T-cell (primary cell): ENCODE measurements at regions not wholly inside any gene's neighbourhood (a gene's known extent, or its start where the extent isn't known, plus 50 kb on each side); places are given as distances from the start of the nearest gene placed in this dataset.

Experiments
- ATAC-seq, 4 experiments: fragments of 200-7000 bp in 3 of 4; fragments of 150-1000 bp in 1 of 4; cut with Tn5 transposase; replicated peaks in 1 of 4; 1 replicate in 3 of 4; 2 replicates in 1 of 4; pipeline ENCODE4 v1.10.0; 2021; ENCODE audit warnings: moderate library complexity in 3 of 4, mild to moderate bottlenecking in 2 of 4, moderate number of reproducible peaks in 1 of 4
- CTCF ChIA-PET, 2 donors: fragments of 300-600 bp; sonication (Branson Sonifier 250); formaldehyde crosslinking; loops; one replicate each; lab custom pipeline; 2022; ENCODE audit warnings: antibody characterized with exemption in 2 of 2; lab: Charles Lee
- POLR2A ChIA-PET, 2 donors: fragments of 300-600 bp; sonication (Branson Sonifier 250); formaldehyde crosslinking; loops; one replicate each; lab custom pipeline; 2022; ENCODE audit warnings: antibody characterized with exemption in 2 of 2; lab: Charles Lee
- DNase-seq, 35 experiments: peaks; one replicate each; pipeline versions ENCODE4 v3.0.0 to v3.0.0-alpha.2; 2013 to 2023
- H3K27ac ChIP-seq: one replicate; pipeline ENCODE4 v1.5.1; 2013; ENCODE audit warnings: low read length
- H3K27me3 ChIP-seq, 2 experiments: replicated peaks in 1 of 2; 1 replicate in 1 of 2; 2 replicates in 1 of 2; pipeline versions ENCODE4 v1.6.1 to v1.7.0; 2013; ENCODE audit warnings: low read length in 1 of 2, mixed read lengths in 1 of 2; ENCODE audit not compliant: control insufficient read depth in 2 of 2, insufficient read depth in 2 of 2; ENCODE audit errors: extremely low read depth in 1 of 2
- H3K36me3 ChIP-seq, 2 donors: 1 replicate in 1 of 2; 2 replicates in 1 of 2; pipeline versions ENCODE4 v1.6.1 to v1.7.0; 2013; ENCODE audit warnings: low read length in 1 of 2; ENCODE audit not compliant: control insufficient read depth in 2 of 2, insufficient read depth in 1 of 2; ENCODE audit errors: extremely low read depth in 1 of 2
- H3K4me1 ChIP-seq, 2 experiments: 1 replicate in 1 of 2; 2 replicates in 1 of 2; pipeline versions ENCODE4 v1.6.1 to v1.7.0; 2013; ENCODE audit warnings: low read length in 2 of 2, mixed read lengths in 1 of 2; ENCODE audit not compliant: insufficient read depth in 2 of 2, control insufficient read depth in 1 of 2; ENCODE audit errors: extremely low read depth in 1 of 2
- H3K4me3 ChIP-seq, 2 donors: 1 replicate in 1 of 2; 2 replicates in 1 of 2; pipeline versions ENCODE4 v1.5.1 to v1.7.0; 2013; ENCODE audit warnings: mild to moderate bottlenecking in 2 of 2, low read length in 1 of 2, moderate library complexity in 1 of 2; ENCODE audit not compliant: control insufficient read depth in 1 of 2; ENCODE audit errors: extremely low read depth in 1 of 2
- H3K9me3 ChIP-seq: 2 replicates; pipeline ENCODE4 v1.7.0; 2013
- H3K27ac Mint-ChIP-seq, 2 donors: one replicate each; pipeline ENCODE4 v1.8.0; 2020 to 2021; ENCODE audit warnings: mild to moderate bottlenecking in 2 of 2, mixed read lengths in 2 of 2
- H3K27me3 Mint-ChIP-seq, 2 donors: one replicate each; pipeline ENCODE4 v1.8.0; 2021 to 2022; ENCODE audit warnings: mixed read lengths in 2 of 2
- H3K36me3 Mint-ChIP-seq: one replicate; pipeline ENCODE4 v1.8.0; 2021; ENCODE audit warnings: mixed read lengths
- H3K4me1 Mint-ChIP-seq, 3 donors: one replicate each; pipeline ENCODE4 v1.8.0; 2020 to 2022; ENCODE audit warnings: mixed read lengths in 3 of 3, mild to moderate bottlenecking in 1 of 3
- H3K4me3 Mint-ChIP-seq, 3 donors: one replicate each; pipeline ENCODE4 v1.8.0; 2020 to 2022; ENCODE audit warnings: mild to moderate bottlenecking in 3 of 3, mixed read lengths in 3 of 3, moderate library complexity in 3 of 3
- H3K9me3 Mint-ChIP-seq, 3 donors: one replicate each; pipeline ENCODE4 v1.8.0; 2020 to 2022; ENCODE audit warnings: mixed read lengths in 3 of 3
- WGBS: methylation state at CpG from one replicate; pipeline ENCODE4 v1.1.5; 2013; ENCODE audit warnings: missing lambda C conversion rate; ENCODE audit not compliant: insufficient coverage; 5-methylcytosine and 5-hydroxymethylcytosine counted together

DNA sequence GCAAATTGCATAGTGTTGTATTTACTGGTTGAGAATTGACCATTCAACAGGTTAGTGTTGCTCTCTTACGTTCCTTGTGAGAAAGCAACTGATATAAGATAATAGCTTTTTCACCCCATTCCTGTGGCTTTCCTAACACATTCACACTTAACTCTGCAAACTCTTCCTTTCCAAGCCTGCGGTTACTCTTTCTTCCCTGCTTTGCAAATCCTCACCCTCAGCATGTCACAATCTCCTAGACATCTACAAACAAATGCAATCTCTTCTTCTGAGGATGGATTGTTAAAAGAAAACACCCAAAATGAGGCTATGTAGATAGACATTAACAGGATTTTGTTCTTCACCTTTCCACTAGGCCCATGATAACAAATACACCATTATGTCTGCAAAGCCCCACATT lies 771.7 kb upstream of the PCDH7 start:
- peaks cover 13 to 21% (median 17%) of the 10 kb centered on the region in 3 donors for H3K9me3 Mint-ChIP-seq
- no CpG with 5 or more reads among the region's 2 CpGs for WGBS

GRCh38 chr4:29948858-29949257 lies 771.3 kb upstream of the PCDH7 start:
- ATAC-seq, result no peak
- POLR2A ChIA-PET, result no interaction called here
- CTCF ChIA-PET, result no interaction called here

More for the DNA sequence above, 771.7 kb upstream of the PCDH7 start:
- H3K27me3 Mint-ChIP-seq, result no peaks in the 10 kb centered on the region
- no peaks in the 10 kb centered on the region for H3K36me3 Mint-ChIP-seq
- no peak for ATAC-seq
- Histone ChIP-seq H3K9me3 (no peaks in the 10 kb centered on the region), H3K27me3 (no peaks in the 10 kb centered on the region), H3K36me3 (no peaks in the 10 kb centered on the region), H3K27ac (no peak overlapping the region), H3K4me1 (no peaks in the 10 kb centered on the region), H3K4me3 (no peak overlapping the region)
- no peak for DNase-seq
- no peak overlapping the region for H3K27ac Mint-ChIP-seq
- H3K4me3 Mint-ChIP-seq, result no peak overlapping the region
- no peaks in the 10 kb centered on the region for H3K4me1 Mint-ChIP-seq
- ChIA-PET CTCF (no interaction called here), POLR2A (no interaction called here)

GRCh38 chr4:29966386-29966785 lies 753.8 kb upstream of the PCDH7 start:
- no peak for DNase-seq
- H3K36me3 ChIP-seq, result no peaks in the 10 kb centered on the region
- H3K9me3 ChIP-seq, result peaks cover 4% of the 10 kb centered on the region
- Mint-ChIP-seq H3K27me3 (no peaks in the 10 kb centered on the region), H3K4me1 (no peaks in the 10 kb centered on the region), H3K4me3 (no peak overlapping the region), H3K27ac (no peak overlapping the region), H3K36me3 (no peaks in the 10 kb centered on the region), H3K9me3 (peaks cover 3 to 11% (median 10%) of the 10 kb centered on the region in 3 donors)
- ChIA-PET CTCF (no interaction called here), POLR2A (interaction anchor here in 1 of 2 donors (0.5 kb wide), 1 partner anchor 349 kb away, joined by 6 read pairs; no protein-coding TSS in a partner anchor)
- ATAC-seq, result no peak
- no peak overlapping the region for H3K4me3 ChIP-seq
- no peak overlapping the region for H3K27ac ChIP-seq
- H3K27me3 ChIP-seq, result no peaks in the 10 kb centered on the region
- 56% methylated on average over 1 of the region's 2 CpGs for WGBS
- H3K4me1 ChIP-seq, result no peaks in the 10 kb centered on the region

More at GRCh38 chr4:29948858-29949257, 771.3 kb upstream of the PCDH7 start:
- Mint-ChIP-seq H3K4me1 (no peaks in the 10 kb centered on the region), H3K27ac (no peak overlapping the region), H3K9me3 (peaks cover 10 to 24% (median 17%) of the 10 kb centered on the region in 3 donors), H3K27me3 (no peaks in the 10 kb centered on the region), H3K36me3 (no peaks in the 10 kb centered on the region), H3K4me3 (no peak overlapping the region)
- H3K36me3 ChIP-seq, result no peaks in the 10 kb centered on the region
- no peaks in the 10 kb centered on the region for H3K9me3 ChIP-seq
- DNase-seq, result no peak
- no peak overlapping the region for H3K4me3 ChIP-seq
- no peaks in the 10 kb centered on the region for H3K27me3 ChIP-seq
- H3K4me1 ChIP-seq, result no peaks in the 10 kb centered on the region
- H3K27ac ChIP-seq, result no peak overlapping the region

- no peaks in the 10 kb centered on the region for H3K4me1 Mint-ChIP-seq
- H3K36me3 ChIP-seq, result no peaks in the 10 kb centered on the region
- no peak for ATAC-seq
- DNase-seq, result no peak
- no peak overlapping the region for H3K27ac Mint-ChIP-seq
- ChIA-PET POLR2A (no interaction called here), CTCF (no interaction called here)
- no peak overlapping the region for H3K4me3 ChIP-seq
- H3K27ac ChIP-seq, result no peak overlapping the region
- no peaks in the 10 kb centered on the region for H3K27me3 ChIP-seq
- peaks cover 0 to 15% (median 10%) of the 10 kb centered on the region in 3 donors for H3K9me3 Mint-ChIP-seq
- no peaks in the 10 kb centered on the region for H3K36me3 Mint-ChIP-seq
- H3K27me3 Mint-ChIP-seq, result no peaks in the 10 kb centered on the region
- WGBS, result no CpG with 5 or more reads among the region's 2 CpGs
- no peaks in the 10 kb centered on the region for H3K9me3 ChIP-seq
- H3K4me3 Mint-ChIP-seq, result no peak overlapping the region
- H3K4me1 ChIP-seq, result no peaks in the 10 kb centered on the region
Measured at GRCh38 chr4:29970626-29971025, 749.5 kb upstream of the PCDH7 start.

DNA sequence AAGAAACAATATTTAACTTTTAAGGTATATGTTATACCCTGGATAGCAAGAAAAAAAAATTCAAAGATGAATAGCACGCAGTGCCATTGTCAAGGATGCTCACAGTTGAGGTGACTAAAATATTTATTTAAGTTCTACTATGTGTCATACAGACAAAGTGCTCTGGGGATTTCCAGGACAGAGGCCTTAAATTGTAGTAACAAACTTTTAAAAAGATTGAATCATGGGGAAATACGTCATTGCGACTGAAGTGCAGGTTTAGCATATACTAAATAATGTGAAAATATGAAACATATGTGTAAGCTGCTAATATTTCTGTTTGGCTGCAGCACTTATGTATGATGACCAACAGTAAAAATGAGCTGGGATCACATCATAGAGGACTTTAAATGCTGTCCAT lies 748.0 kb upstream of the PCDH7 start:
- ChIA-PET CTCF (no interaction called here), POLR2A (no interaction called here)
- Mint-ChIP-seq H3K27ac (no peak overlapping the region), H3K4me1 (no peaks in the 10 kb centered on the region), H3K4me3 (no peak overlapping the region), H3K9me3 (peaks cover 0 to 17% (median 8%) of the 10 kb centered on the region in 3 donors), H3K27me3 (no peaks in the 10 kb centered on the region), H3K36me3 (no peaks in the 10 kb centered on the region)
- Histone ChIP-seq H3K27me3 (no peaks in the 10 kb centered on the region), H3K4me1 (no peaks in the 10 kb centered on the region), H3K36me3 (no peaks in the 10 kb centered on the region), H3K9me3 (no peaks in the 10 kb centered on the region), H3K4me3 (no peak overlapping the region), H3K27ac (no peak overlapping the region)
- WGBS, result 100% methylated on average over 2 of the region's 3 CpGs
- ATAC-seq, result no peak
- DNase-seq, result no peak

DNA sequence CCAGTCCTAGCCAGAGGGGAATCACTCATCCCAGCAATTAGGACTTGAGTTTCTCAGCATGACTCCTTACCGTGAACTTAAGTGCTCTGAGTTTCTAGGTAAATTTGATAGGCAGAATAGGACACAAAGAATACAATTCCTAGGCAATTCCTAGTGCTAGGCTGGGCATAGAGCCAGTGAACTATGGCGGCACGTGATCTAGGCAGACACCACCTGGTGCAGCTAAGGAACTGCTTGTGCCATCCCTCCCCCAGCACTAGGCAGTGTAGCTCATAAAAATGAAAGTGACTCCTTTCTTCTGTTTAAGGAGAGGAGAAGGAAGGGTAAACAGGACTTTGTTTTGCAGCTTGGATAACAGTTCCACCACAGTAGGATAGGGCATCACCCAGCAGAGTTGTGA lies 736.3 kb upstream of the PCDH7 start:
- no CpG with 5 or more reads among the region's 3 CpGs for WGBS
- Histone ChIP-seq H3K27me3 (no peaks in the 10 kb centered on the region), H3K27ac (no peak overlapping the region), H3K4me3 (no peak overlapping the region), H3K9me3 (peaks cover 5% of the 10 kb centered on the region), H3K36me3 (no peaks in the 10 kb centered on the region), H3K4me1 (no peaks in the 10 kb centered on the region)
- peaks cover 7 to 11% (median 8%) of the 10 kb centered on the region in 3 donors for H3K9me3 Mint-ChIP-seq
- CTCF ChIA-PET, result no interaction called here
- DNase-seq (no peak), ATAC-seq (no peak)
- POLR2A ChIA-PET, result no interaction called here
- no peaks in the 10 kb centered on the region for H3K27me3 Mint-ChIP-seq
- no peaks in the 10 kb centered on the region for H3K36me3 Mint-ChIP-seq
- H3K4me1 Mint-ChIP-seq, result no peaks in the 10 kb centered on the region
- H3K4me3 Mint-ChIP-seq, result no peak overlapping the region
- H3K27ac Mint-ChIP-seq, result no peak overlapping the region

DNA sequence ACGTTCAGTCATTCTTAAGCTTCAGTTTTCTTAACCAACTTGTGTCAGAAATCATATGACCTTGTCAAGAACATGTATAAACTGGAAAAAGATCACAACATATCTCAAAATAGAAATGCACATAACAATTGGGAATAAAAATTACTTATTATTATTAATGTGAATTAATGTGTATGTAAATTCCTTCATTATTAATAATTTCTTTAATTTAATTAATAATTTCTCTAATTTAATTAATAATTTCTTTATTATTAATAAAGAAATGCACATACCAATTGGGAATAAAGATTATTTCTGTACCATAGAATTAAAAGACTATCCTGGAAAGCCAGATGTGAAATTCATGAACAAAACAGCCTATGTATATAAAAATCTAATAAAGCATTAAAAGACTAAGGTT lies 718.5 kb upstream of the PCDH7 start:
- WGBS, result no CpG with 5 or more reads among the region's 1 CpG
- no peak overlapping the region for H3K4me3 ChIP-seq
- ChIA-PET POLR2A (no interaction called here), CTCF (no interaction called here)
- H3K27ac ChIP-seq, result no peak overlapping the region
- no peaks in the 10 kb centered on the region for H3K4me1 ChIP-seq
- Mint-ChIP-seq H3K27me3 (no peaks in the 10 kb centered on the region), H3K9me3 (peaks cover 13 to 32% (median 14%) of the 10 kb centered on the region in 3 donors), H3K36me3 (no peaks in the 10 kb centered on the region), H3K27ac (no peak overlapping the region), H3K4me3 (no peak overlapping the region), H3K4me1 (no peaks in the 10 kb centered on the region)
- DNase-seq, result no peak
- no peaks in the 10 kb centered on the region for H3K27me3 ChIP-seq
- ATAC-seq, result no peak
- no peaks in the 10 kb centered on the region for H3K9me3 ChIP-seq
- no peaks in the 10 kb centered on the region for H3K36me3 ChIP-seq
